GM12878 (cell line): ENCODE measurements at regions not wholly inside any gene's neighbourhood (a gene's known extent, or its start where the extent isn't known, plus 50 kb on each side); places are given as distances from the start of the nearest gene placed in this dataset.

ENCODE experiments used
- ATAC-seq: fragments of 200-7000 bp; cut with Tn5 transposase; 3 replicates; pipeline ENCODE4 v1.9.1; 2020; ENCODE audit warnings: mild to moderate bottlenecking, moderate library complexity
- BruUV-seq: library from RNA; stranded (reverse); fragments of 400-500 nt; replicated peaks from 2 replicates; lab custom pipeline; 2021; lab: Mats Ljungman, UMichigan
- CTCF ChIA-PET: fragments of 300-600 bp; sonication (Branson Sonifier 250); formaldehyde crosslinking; extraction: SDS; loops from one replicate; lab custom pipeline; 2021; ENCODE audit warnings: inconsistent platforms; lab: Yijun Ruan, JAX
- POLR2A ChIA-PET: fragments of 350-600 bp; formaldehyde crosslinking; extraction: SDS; loops from one replicate; lab custom pipeline; 2021; ENCODE audit warnings: inconsistent platforms; lab: Charles Lee
- RAD21 ChIA-PET: fragments of 300-600 bp; sonication (Branson Sonifier 250); formaldehyde crosslinking; loops from one replicate; lab custom pipeline; 2023; ENCODE audit warnings: antibody characterized with exemption; ENCODE audit not compliant: unreplicated experiment; lab: Charles Lee
- SMC1A ChIA-PET: fragments of 300-600 bp; sonication (Branson Sonifier 250); formaldehyde crosslinking; loops from one replicate; lab custom pipeline; 2023; ENCODE audit not compliant: unreplicated experiment, uncharacterized antibody; lab: Charles Lee
- DNase-seq: peaks from one replicate; pipeline ENCODE4 v3.0.0-alpha.2; 2011; ENCODE audit warnings: low read depth, low spot score
- FAIRE-seq: peaks from 3 replicates; lab custom pipeline; 2011; peaks lifted over from hg19 to GRCh38; lab: Jason Lieb, UNC
- H2AFZ ChIP-seq: 2 replicates; pipeline ENCODE4 v1.6.0; 2011; ENCODE audit warnings: low read depth, low read length, control low read depth; ENCODE audit not compliant: control insufficient read depth
- H3K27ac ChIP-seq: 2 replicates; pipeline ENCODE4 v1.5.1; 2011; ENCODE audit warnings: control low read depth; ENCODE audit not compliant: control insufficient read depth, insufficient read depth
- H3K27me3 ChIP-seq, 2 experiments: replicated peaks in 1 of 2; 2 replicates each; pipeline versions ENCODE4 v1.6.0 to v1.6.1; 2011; ENCODE audit warnings: low read length in 1 of 2; ENCODE audit not compliant: control insufficient read depth in 2 of 2, insufficient read depth in 2 of 2
- H3K36me3 ChIP-seq, 2 experiments: 2 replicates each; pipeline ENCODE4 v1.5.1; 2011; ENCODE audit warnings: low read length in 1 of 2; ENCODE audit not compliant: control insufficient read depth in 2 of 2, insufficient read depth in 2 of 2
- H3K4me1 ChIP-seq: 2 replicates; pipeline ENCODE4 v1.6.1; 2011; ENCODE audit warnings: mild to moderate bottlenecking, low read length, moderate library complexity, mixed read lengths; ENCODE audit not compliant: control insufficient read depth, insufficient read depth
- H3K4me2 ChIP-seq: 2 replicates; pipeline ENCODE4 v1.6.0; 2011; ENCODE audit warnings: control low read depth; ENCODE audit not compliant: control insufficient read depth, insufficient read depth
- H3K4me3 ChIP-seq: fragments of 200-600 bp; sonication (generic); 2 replicates; pipeline ENCODE4 v1.5.1; 2016
- H3K79me2 ChIP-seq: 2 replicates; pipeline ENCODE4 v1.6.0; 2011; ENCODE audit warnings: low read length; ENCODE audit not compliant: control insufficient read depth, insufficient read depth
- H3K9ac ChIP-seq: 2 replicates; pipeline ENCODE4 v1.8.0; 2011; ENCODE audit warnings: low read length, control low read depth, mixed read lengths; ENCODE audit not compliant: control insufficient read depth, insufficient read depth
- H3K9me3 ChIP-seq: replicated peaks from 3 replicates; pipeline ENCODE4 v1.5.1; 2011; ENCODE audit warnings: mild to moderate bottlenecking, low read length; ENCODE audit not compliant: control insufficient read depth, insufficient read depth
- H4K20me1 ChIP-seq: 2 replicates; pipeline ENCODE4 v1.6.0; 2011; ENCODE audit not compliant: control insufficient read depth, insufficient read depth
- ATF2 ChIP-seq: IDR thresholded peaks from 2 replicates; pipeline ENCODE4 v1.6.1; 2012; ENCODE audit warnings: low read length, inconsistent platforms
- BHLHE40 ChIP-seq, 2 experiments: fragments of 450-650 bp in 1 of 2; IDR thresholded peaks; 2 replicates each; pipeline ENCODE4 v1.6.1; 2011 to 2017; ENCODE audit warnings: low read depth in 2 of 2, borderline replicate concordance in 1 of 2, improper control_type of control experiment in 1 of 2, low read length in 1 of 2, mild to moderate bottlenecking in 1 of 2
- KDM1A ChIP-seq: fragments of 200-600 bp; sonication (generic); IDR thresholded peaks from 2 replicates; pipeline ENCODE4 v1.6.1; 2016; ENCODE audit warnings: borderline replicate concordance
- RBBP5 ChIP-seq: fragments of 200-600 bp; sonication (generic); conservative IDR thresholded peaks from 2 replicates; pipeline ENCODE4 v1.6.1; 2016
- RUNX3 ChIP-seq: IDR thresholded peaks from 2 replicates; pipeline ENCODE4 v1.6.1; 2012; ENCODE audit warnings: low read length, inconsistent platforms
- SKIL ChIP-seq: fragments of 450-650 bp; IDR thresholded peaks from 2 replicates; pipeline ENCODE4 v1.6.1; 2017; ENCODE audit warnings: mild to moderate bottlenecking, low read depth, inconsistent platforms; ENCODE audit not compliant: poor library complexity, severe bottlenecking
- TAF1 ChIP-seq: IDR thresholded peaks from 2 replicates; pipeline ENCODE4 v1.6.1; 2011; ENCODE audit warnings: mild to moderate bottlenecking, low read depth, low read length, borderline replicate concordance
- ZBTB11 ChIP-seq: fragments of 450-650 bp; formaldehyde crosslinking; IDR thresholded peaks from 2 replicates; pipeline ENCODE4 v1.5.0; 2022; ENCODE audit warnings: mild to moderate bottlenecking, missing genetic modification characterization
- WGBS: methylation state at CpG from one replicate; pipeline ENCODE4 v1.1.6; 2016; ENCODE audit warnings: low lambda C conversion rate; ENCODE audit not compliant: insufficient replicate concordance, insufficient coverage; ENCODE audit errors: missing lambda C conversion rate; 5-methylcytosine and 5-hydroxymethylcytosine counted together
- in situ Hi-C: fragments of 300-500 bp; cut with MboI; formaldehyde crosslinking; loops from 9 replicates; pipeline ENCODE4 v1.14.3; 2018; ENCODE audit warnings: mixed read lengths
- intact Hi-C: fragments of 100-400 bp; cut with micrococcal nuclease; formaldehyde crosslinking; loops from one replicate; pipeline ENCODE4 v1.14.2; 2022; ENCODE audit not compliant: unreplicated experiment

GRCh38 chr2:64336171-64336570 lies 117.8 kb upstream of the LGALSL start:
- no peaks in the 10 kb centered on the region; the same call in 1 of the 2 replicates for H3K4me1 ChIP-seq
- WGBS = 0% methylated on average over 1 of the region's 1 CpG
- SMC1A ChIA-PET = interaction anchor here (0.9 kb wide), 2 partner anchors 148 to 152 kb away, joined by 3 to 4 read pairs; no protein-coding TSS in a partner anchor
- FAIRE-seq (no peak), DNase-seq (no peak)
- intact Hi-C loops = no loop called here
- H3K27me3 ChIP-seq = no peaks in the 10 kb centered on the region
- no peaks in the 10 kb centered on the region; the same call in 2 of the 3 replicates for H3K9me3 ChIP-seq
- RAD21 ChIA-PET = interaction anchor here (1.3 to 1.7 kb wide), 3 partner anchors 9 to 188 kb away, joined by 3 to 4 read pairs (median 3); partner anchors contain the start of gene AFTPH
- TF ChIP-seq RUNX3 (no peak), ATF2 (no peak), TAF1 (no peak), BHLHE40 (IDR thresholded peaks at IDR 0.05; ENCODE audit: borderline replicate concordance in 1 of 2, low read depth in 2 of 2, low read length in 1 of 2) (no peak), KDM1A (no peak), ZBTB11 (no peak), RBBP5 (no peak), SKIL (no peak)
- TF ChIP-seq, all 136 proteins: peak for 0
- Histone ChIP-seq H3K9ac (no peak overlapping the region), H3K4me2 (no peak overlapping the region), H3K4me3 (no peak overlapping the region), H2AFZ (no peak overlapping the region), H3K27ac (no peak overlapping the region), H3K79me2 (no peaks in the 10 kb centered on the region), H3K36me3 (no peaks in the 10 kb centered on the region), H4K20me1 (no peaks in the 10 kb centered on the region)
- ChIA-PET POLR2A (no interaction called here), CTCF (interaction anchor here (1.0 to 1.3 kb wide), 2 partner anchors 152 to 287 kb away, joined by 5 to 6 read pairs; no protein-coding TSS in a partner anchor)
- in situ Hi-C loops = no loop called here
- ATAC-seq = no peak
- BruUV-seq = no TSS peak
